ENCODE measurements at regions not wholly inside any gene's neighbourhood (a gene's known extent, or its start where the extent isn't known, plus 50 kb on each side); places are given as distances from the start of the nearest gene placed in this dataset.

DNA sequence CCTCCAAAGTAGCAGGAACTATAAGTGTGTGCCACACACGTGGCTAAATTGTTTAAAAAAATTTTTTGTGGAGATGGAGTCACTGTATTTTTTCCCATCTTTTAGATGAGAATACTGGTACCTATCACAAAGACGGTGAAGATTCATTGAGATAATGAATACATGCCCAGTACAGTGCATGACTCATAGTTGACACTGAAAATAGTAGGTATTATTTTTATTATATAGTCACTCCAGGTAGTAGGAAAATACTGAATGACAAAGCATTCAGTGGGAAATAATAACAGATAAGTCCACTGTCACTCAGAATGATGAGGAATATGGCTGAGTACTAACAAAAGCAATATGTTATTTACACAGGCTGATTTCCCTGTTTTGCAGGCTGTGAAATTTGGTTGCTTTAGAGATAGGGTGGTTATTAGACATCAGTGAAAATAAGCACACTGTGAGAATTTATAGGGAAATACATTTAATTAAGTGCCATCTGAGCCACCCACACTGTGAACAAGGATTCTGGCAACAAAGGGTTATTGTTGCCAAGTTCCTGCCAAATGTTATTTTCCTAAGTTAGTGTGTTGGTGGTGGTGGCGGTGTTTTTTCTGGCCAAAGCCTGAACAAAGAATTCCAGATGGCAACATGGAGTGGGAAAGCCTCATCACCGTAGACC is 129.8 kb upstream of the FOXQ1 start:
- no peak for TF ChIP-seq FOXP2 (optimal IDR thresholded peaks at IDR 0.05; ENCODE audit: borderline replicate concordance, extremely low read depth, extremely low read length, insufficient read depth)
- TF ChIP-seq TAF1 (IDR thresholded peaks at IDR 0.05; ENCODE audit: borderline replicate concordance, insufficient read depth, low read length) = no peak
- TF ChIP-seq SIN3A (IDR thresholded peaks at IDR 0.05; ENCODE audit: borderline replicate concordance, insufficient read depth, low read length) = no peak
- TF ChIP-seq, protein P1, sequence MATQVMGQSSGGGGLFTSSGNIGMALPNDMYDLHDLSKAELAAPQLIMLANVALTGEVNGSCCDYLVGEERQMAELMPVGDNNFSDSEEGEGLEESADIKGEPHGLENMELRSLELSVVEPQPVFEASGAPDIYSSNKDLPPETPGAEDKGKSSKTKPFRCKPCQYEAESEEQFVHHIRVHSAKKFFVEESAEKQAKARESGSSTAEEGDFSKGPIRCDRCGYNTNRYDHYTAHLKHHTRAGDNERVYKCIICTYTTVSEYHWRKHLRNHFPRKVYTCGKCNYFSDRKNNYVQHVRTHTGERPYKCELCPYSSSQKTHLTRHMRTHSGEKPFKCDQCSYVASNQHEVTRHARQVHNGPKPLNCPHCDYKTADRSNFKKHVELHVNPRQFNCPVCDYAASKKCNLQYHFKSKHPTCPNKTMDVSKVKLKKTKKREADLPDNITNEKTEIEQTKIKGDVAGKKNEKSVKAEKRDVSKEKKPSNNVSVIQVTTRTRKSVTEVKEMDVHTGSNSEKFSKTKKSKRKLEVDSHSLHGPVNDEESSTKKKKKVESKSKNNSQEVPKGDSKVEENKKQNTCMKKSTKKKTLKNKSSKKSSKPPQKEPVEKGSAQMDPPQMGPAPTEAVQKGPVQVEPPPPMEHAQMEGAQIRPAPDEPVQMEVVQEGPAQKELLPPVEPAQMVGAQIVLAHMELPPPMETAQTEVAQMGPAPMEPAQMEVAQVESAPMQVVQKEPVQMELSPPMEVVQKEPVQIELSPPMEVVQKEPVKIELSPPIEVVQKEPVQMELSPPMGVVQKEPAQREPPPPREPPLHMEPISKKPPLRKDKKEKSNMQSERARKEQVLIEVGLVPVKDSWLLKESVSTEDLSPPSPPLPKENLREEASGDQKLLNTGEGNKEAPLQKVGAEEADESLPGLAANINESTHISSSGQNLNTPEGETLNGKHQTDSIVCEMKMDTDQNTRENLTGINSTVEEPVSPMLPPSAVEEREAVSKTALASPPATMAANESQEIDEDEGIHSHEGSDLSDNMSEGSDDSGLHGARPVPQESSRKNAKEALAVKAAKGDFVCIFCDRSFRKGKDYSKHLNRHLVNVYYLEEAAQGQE (IDR thresholded peaks at IDR 0.05; ENCODE audit: insufficient read depth in 1 of 2, low read depth in 2 of 2, low read length in 2 of 2) = no peak
- no peak for TF ChIP-seq POLR2AphosphoS5 (IDR thresholded peaks at IDR 0.05; ENCODE audit: low read depth, low read length)

DNA sequence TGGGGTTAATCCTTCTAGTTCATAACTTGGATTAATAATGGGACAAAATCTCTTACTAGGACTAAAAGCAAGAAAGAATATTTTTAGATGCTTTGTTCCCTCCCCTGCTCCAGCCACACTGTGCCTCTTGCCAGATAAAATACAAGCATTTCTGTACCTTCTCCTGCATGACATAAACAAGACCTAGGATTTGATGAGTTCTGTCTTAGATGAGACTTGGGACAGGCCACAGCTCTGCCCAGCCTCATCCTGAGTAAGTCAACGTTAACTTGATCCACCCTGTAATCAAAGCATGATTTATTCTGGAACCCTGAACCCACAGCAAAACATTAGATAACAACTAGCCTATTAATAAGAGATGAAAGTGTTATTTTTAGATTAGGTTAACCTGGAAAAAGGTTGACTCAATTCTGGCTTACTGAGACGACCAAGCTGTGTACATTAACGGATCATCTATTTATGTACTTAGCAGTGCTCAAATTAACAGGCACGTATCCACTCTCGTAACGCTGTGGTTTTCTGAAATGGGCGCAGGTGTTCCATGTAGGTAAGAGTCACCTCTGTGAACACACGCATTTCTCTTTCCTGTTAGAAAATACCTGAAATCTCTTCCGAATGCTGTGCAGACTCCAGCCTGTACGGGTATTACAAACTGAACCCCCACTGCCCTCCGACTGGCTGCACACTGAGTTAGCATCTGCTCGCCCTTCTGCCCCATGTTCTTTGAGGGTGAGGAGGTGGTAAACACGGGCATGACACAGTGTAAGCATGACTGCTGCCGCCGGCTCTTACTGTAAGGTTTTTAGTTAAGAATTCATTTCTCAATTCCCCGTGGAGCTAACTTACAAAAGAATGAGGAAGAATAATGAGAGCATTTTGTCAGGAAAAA is 132.1 kb upstream of the FOXQ1 start:
- TF ChIP-seq SIN3A (IDR thresholded peaks at IDR 0.05; ENCODE audit: borderline replicate concordance, insufficient read depth, low read length) (no peak), POLR2AphosphoS5 (IDR thresholded peaks at IDR 0.05; ENCODE audit: low read depth, low read length) (no peak), TAF1 (IDR thresholded peaks at IDR 0.05; ENCODE audit: borderline replicate concordance, insufficient read depth, low read length) (no peak), FOXP2 (optimal IDR thresholded peaks at IDR 0.05; ENCODE audit: borderline replicate concordance, extremely low read depth, extremely low read length, insufficient read depth) (no peak)
- TF ChIP-seq, protein P1 (IDR thresholded peaks at IDR 0.05; ENCODE audit: insufficient read depth in 1 of 2, low read depth in 2 of 2, low read length in 2 of 2) = no peak

DNA sequence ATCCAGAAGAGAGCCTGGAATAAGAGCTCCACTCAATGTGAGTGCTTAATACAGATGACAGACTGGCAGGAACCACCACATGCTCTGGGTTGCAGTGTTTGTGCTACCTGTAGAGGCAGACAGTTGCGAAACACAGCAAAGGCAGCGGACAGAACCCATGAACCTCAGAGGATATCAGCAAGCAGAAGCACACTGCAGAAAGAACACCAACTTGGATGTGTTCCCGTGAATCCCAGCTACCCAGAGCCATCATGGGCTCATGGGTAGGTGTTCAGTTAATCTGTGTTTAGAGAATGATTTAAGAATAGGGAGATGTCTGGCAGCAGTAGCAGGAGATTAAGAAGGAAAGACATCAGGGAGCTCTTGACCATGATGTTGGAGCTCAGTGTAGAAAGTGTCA is 133.3 kb upstream of the FOXQ1 start:
- TF ChIP-seq SIN3A (IDR thresholded peaks at IDR 0.05; ENCODE audit: borderline replicate concordance, insufficient read depth, low read length) (no peak), FOXP2 (optimal IDR thresholded peaks at IDR 0.05; ENCODE audit: borderline replicate concordance, extremely low read depth, extremely low read length, insufficient read depth) (no peak), TAF1 (IDR thresholded peaks at IDR 0.05; ENCODE audit: borderline replicate concordance, insufficient read depth, low read length) (no peak), POLR2AphosphoS5 (IDR thresholded peaks at IDR 0.05; ENCODE audit: low read depth, low read length) (no peak)
- TF ChIP-seq, protein P1 (IDR thresholded peaks at IDR 0.05; ENCODE audit: insufficient read depth in 1 of 2, low read depth in 2 of 2, low read length in 2 of 2) = no peak

DNA sequence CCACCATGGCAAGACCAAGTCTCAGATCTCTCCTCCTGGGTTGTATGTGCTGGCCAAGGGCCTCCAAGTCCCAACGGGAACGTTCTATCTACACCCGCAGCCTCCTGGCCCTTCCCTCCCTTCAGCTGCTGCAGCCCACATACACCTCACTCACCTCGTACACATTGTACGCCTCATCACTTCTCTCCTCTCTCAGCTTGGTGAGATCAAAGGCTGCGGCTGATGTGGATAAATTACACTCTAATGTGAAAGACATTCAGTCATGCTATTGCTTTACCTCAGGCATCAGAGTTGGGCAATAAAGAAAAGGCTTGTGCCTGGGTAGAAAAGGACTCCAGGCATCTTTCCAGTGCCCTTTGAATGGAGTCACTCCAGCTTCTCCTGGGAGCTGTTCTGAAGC is 135.3 kb upstream of the FOXQ1 start:
- TF ChIP-seq FOXP2 (optimal IDR thresholded peaks at IDR 0.05; ENCODE audit: borderline replicate concordance, extremely low read depth, extremely low read length, insufficient read depth) (no peak), SIN3A (IDR thresholded peaks at IDR 0.05; ENCODE audit: borderline replicate concordance, insufficient read depth, low read length) (no peak), POLR2AphosphoS5 (IDR thresholded peaks at IDR 0.05; ENCODE audit: low read depth, low read length) (no peak), TAF1 (IDR thresholded peaks at IDR 0.05; ENCODE audit: borderline replicate concordance, insufficient read depth, low read length) (no peak)
- TF ChIP-seq, protein P1 (IDR thresholded peaks at IDR 0.05; ENCODE audit: insufficient read depth in 1 of 2, low read depth in 2 of 2, low read length in 2 of 2) = no peak
